Endothelial cell of umbilical vein (primary cell): ENCODE measurements at regions not wholly inside any gene's neighbourhood (a gene's known extent, or its start where the extent isn't known, plus 50 kb on each side); places are given as distances from the start of the nearest gene placed in this dataset.

ENCODE experiments used
- EZH2 ChIP-seq: IDR thresholded peaks from 2 replicates; pipeline ENCODE4 v1.6.1; 2012; ENCODE audit warnings: borderline replicate concordance, low read depth, mild to moderate bottlenecking, moderate library complexity, low read length, inconsistent platforms; ENCODE audit not compliant: severe bottlenecking
- FOS ChIP-seq: IDR thresholded peaks from 2 replicates; pipeline ENCODE4 v1.6.1; 2011; ENCODE audit warnings: mild to moderate bottlenecking, low read length, moderate library complexity, borderline replicate concordance; ENCODE audit not compliant: insufficient read depth
- GATA2 ChIP-seq: IDR thresholded peaks from 2 replicates; pipeline ENCODE4 v1.7.0; 2011; ENCODE audit warnings: low read depth, mild to moderate bottlenecking, moderate library complexity, mixed read lengths, low read length; ENCODE audit not compliant: insufficient read length, insufficient read depth
- JUN ChIP-seq: IDR thresholded peaks from 2 replicates; pipeline ENCODE4 v1.6.1; 2011; ENCODE audit warnings: borderline replicate concordance, low read depth; ENCODE audit not compliant: insufficient read length, insufficient read depth
- MAX ChIP-seq: IDR thresholded peaks from 2 replicates; pipeline ENCODE4 v1.6.1; 2011; ENCODE audit not compliant: insufficient read depth, insufficient read length
- MYC ChIP-seq: IDR thresholded peaks from one replicate; pipeline ENCODE4 v1.6.1; 2011; ENCODE audit warnings: mild to moderate bottlenecking, low read depth, low read length
- POLR2A ChIP-seq: IDR thresholded peaks from 2 replicates; pipeline ENCODE4 v1.6.1; 2012; ENCODE audit warnings: low read depth, mild to moderate bottlenecking, control low read depth, low read length
- POLR2AphosphoS5 ChIP-seq: IDR thresholded peaks from 2 replicates; pipeline ENCODE4 v1.6.1; 2012; ENCODE audit warnings: low read depth, mild to moderate bottlenecking, control low read depth, low read length, moderate library complexity; ENCODE audit not compliant: insufficient read depth
- TF ChIP-seq, protein P1 (sequence below), 2 donors: IDR thresholded peaks; 1 replicate in 1 of 2; 2 replicates in 1 of 2; pipeline ENCODE4 v1.5.1; 2011; ENCODE audit warnings: low read length in 2 of 2, mild to moderate bottlenecking in 2 of 2, moderate library complexity in 2 of 2, control low read depth in 1 of 2, inconsistent platforms in 1 of 2, low read depth in 1 of 2; ENCODE audit not compliant: insufficient read depth in 1 of 2; ENCODE audit errors: extremely low read depth in 1 of 2

DNA sequence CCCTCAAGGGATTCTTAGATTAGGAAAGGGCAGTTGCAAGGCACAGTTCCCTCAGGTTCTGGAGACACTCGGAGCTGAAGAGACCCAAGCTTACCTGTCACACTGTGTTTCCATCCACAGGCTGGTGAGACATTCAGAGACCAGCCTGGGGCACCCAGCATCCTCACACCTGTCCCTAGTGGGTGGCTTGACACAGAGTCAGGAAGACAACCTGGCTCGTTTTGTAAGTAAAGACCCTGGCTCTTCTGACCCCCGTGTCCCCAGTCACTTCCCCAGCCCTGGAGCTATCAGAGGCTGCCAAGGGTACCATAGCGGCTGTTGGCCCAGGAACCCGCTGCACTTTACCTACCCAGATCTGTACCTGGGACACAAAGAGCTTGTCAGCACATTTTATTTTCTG is 409.8 kb downstream of the MATN1 start:
- TF ChIP-seq, protein P1, sequence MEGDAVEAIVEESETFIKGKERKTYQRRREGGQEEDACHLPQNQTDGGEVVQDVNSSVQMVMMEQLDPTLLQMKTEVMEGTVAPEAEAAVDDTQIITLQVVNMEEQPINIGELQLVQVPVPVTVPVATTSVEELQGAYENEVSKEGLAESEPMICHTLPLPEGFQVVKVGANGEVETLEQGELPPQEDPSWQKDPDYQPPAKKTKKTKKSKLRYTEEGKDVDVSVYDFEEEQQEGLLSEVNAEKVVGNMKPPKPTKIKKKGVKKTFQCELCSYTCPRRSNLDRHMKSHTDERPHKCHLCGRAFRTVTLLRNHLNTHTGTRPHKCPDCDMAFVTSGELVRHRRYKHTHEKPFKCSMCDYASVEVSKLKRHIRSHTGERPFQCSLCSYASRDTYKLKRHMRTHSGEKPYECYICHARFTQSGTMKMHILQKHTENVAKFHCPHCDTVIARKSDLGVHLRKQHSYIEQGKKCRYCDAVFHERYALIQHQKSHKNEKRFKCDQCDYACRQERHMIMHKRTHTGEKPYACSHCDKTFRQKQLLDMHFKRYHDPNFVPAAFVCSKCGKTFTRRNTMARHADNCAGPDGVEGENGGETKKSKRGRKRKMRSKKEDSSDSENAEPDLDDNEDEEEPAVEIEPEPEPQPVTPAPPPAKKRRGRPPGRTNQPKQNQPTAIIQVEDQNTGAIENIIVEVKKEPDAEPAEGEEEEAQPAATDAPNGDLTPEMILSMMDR (IDR thresholded peaks at IDR 0.05; ENCODE audit: extremely low read depth in 1 of 2, insufficient read depth in 1 of 2, low read depth in 1 of 2, low read length in 2 of 2): no peak
- TF ChIP-seq EZH2 (no peak), POLR2AphosphoS5 (no peak), POLR2A (no peak), MYC (no peak), FOS (no peak), MAX (no peak), GATA2 (no peak), JUN (no peak)
